ENCODE measurements at regions not wholly inside any gene's neighbourhood (a gene's known extent, or its start where the extent isn't known, plus 50 kb on each side); places are given as distances from the start of the nearest gene placed in this dataset.

DNA sequence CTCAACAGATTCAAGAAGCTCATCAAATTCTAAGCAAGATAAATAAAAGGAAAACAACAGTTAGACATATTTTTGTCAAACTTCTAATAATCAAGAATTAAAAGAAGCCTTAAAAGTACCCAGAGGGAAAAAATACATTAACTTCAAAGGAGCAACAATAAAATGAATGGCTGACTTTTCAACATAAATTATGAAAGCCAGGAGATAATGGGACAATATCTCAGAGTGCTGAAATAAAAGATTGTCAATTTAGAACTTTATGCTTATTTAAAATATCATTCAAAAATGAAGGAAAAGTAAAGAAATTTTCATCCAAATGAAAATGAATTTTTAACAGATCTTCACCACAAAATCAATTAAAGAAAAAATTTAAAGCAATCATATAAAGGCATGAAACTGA, 108.5 kb upstream of the IL6 start:
- H3K36me3 ChIP-seq (ENCODE audit: low read depth), result no peaks in the 10 kb centered on the region
- ChIA-PET POLR2A (ENCODE audit: unreplicated experiment) (no interaction called here), CTCF (no interaction called here)
- no peak overlapping the region for H3K4me3 ChIP-seq
- intact Hi-C loops (cut with micrococcal nuclease; ENCODE audit: unreplicated experiment), result no loop called here
- H4K20me1 ChIP-seq (ENCODE audit: insufficient read depth), result no peaks in the 10 kb centered on the region
- H3K9me2 ChIP-seq (ENCODE audit: insufficient read depth), result no peaks in the 10 kb centered on the region
- 0 out of 2 replicates have a peak, but pooled peaks cover 3% of the 10 kb centered on the region for H3F3A ChIP-seq (ENCODE audit: insufficient read depth, low read depth)
- H3K9me3 ChIP-seq (ENCODE audit: insufficient read depth, low read depth), result peaks cover 24% of the 10 kb centered on the region
- no TSS peak for BruUV-seq (replicated peaks)
- H3K27ac ChIP-seq, result no peak overlapping the region
- no peak overlapping the region for H2AFZ ChIP-seq
- H3K4me1 ChIP-seq (replicated peaks; ENCODE audit: insufficient read depth), result no peaks in the 10 kb centered on the region
- no peaks in the 10 kb centered on the region for H3K79me2 ChIP-seq (ENCODE audit: low read depth)
- DNase-seq, result no peak
- TF ChIP-seq CTCF (conservative IDR thresholded peaks at IDR 0.05) (no peak), EZH2 (IDR thresholded peaks at IDR 0.05; ENCODE audit: low read depth) (no peak)
- H3K4me2 ChIP-seq, result no peak overlapping the region
- H3K27me3 ChIP-seq (ENCODE audit: insufficient read depth, low read depth), result no peaks in the 10 kb centered on the region

GRCh38 chr7:22617166-22617565, 109.8 kb upstream of the IL6 start:
- Histone ChIP-seq H3K27me3 (ENCODE audit: insufficient read depth, low read depth) (no peaks in the 10 kb centered on the region), H3K4me3 (no peak overlapping the region), H3K36me3 (ENCODE audit: low read depth) (no peaks in the 10 kb centered on the region), H3K9me3 (ENCODE audit: insufficient read depth, low read depth) (peaks cover 24% of the 10 kb centered on the region), H3K4me2 (no peak overlapping the region), H3K27ac (no peak overlapping the region), H3F3A (ENCODE audit: insufficient read depth, low read depth) (0 out of 2 replicates have a peak, but pooled peaks cover 3% of the 10 kb centered on the region), H4K20me1 (ENCODE audit: insufficient read depth) (no peaks in the 10 kb centered on the region), H2AFZ (no peak overlapping the region), H3K9me2 (ENCODE audit: insufficient read depth) (no peaks in the 10 kb centered on the region), H3K79me2 (ENCODE audit: low read depth) (no peaks in the 10 kb centered on the region), H3K4me1 (replicated peaks; ENCODE audit: insufficient read depth) (no peaks in the 10 kb centered on the region)
- no peak for DNase-seq
- intact Hi-C loops (cut with micrococcal nuclease; ENCODE audit: unreplicated experiment), result no loop called here
- TF ChIP-seq CTCF (conservative IDR thresholded peaks at IDR 0.05), result no peak
- no peak for TF ChIP-seq EZH2 (IDR thresholded peaks at IDR 0.05; ENCODE audit: low read depth)
- POLR2A ChIA-PET (ENCODE audit: unreplicated experiment), result no interaction called here
- no TSS peak for BruUV-seq (replicated peaks)
- CTCF ChIA-PET, result no interaction called here

DNA sequence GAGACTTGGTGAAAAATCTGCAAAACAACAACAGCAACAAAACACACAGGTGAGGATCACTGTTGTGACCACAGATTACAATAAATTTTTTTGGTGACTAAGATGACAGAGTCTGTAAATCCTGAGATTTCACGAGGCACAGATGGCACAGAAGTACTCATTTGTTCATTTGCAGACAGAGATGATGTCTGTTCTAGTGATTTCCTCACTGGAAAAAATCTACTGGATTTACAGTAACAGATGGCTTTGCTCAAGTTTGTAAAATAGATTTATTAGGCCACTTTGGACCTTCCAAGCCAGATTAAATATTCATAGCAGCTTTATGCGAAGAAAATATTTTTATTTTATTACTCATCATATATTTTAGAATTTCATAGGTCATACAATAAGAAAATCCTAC, 113.5 kb upstream of the IL6 start:
- Histone ChIP-seq H3K4me3 (no peak overlapping the region), H3K27me3 (ENCODE audit: insufficient read depth, low read depth) (no peaks in the 10 kb centered on the region), H3K36me3 (ENCODE audit: low read depth) (no peaks in the 10 kb centered on the region), H3K4me2 (no peak overlapping the region), H3K9me2 (ENCODE audit: insufficient read depth) (peaks cover 4% of the 10 kb centered on the region; the same call in 1 of the 2 replicates), H2AFZ (no peak overlapping the region), H3K4me1 (replicated peaks; ENCODE audit: insufficient read depth) (no peaks in the 10 kb centered on the region), H4K20me1 (ENCODE audit: insufficient read depth) (no peaks in the 10 kb centered on the region), H3K9me3 (ENCODE audit: insufficient read depth, low read depth) (peaks cover 11% of the 10 kb centered on the region), H3K27ac (no peak overlapping the region), H3K79me2 (ENCODE audit: low read depth) (no peaks in the 10 kb centered on the region), H3F3A (ENCODE audit: insufficient read depth, low read depth) (no peaks in the 10 kb centered on the region)
- BruUV-seq (replicated peaks), result no TSS peak
- intact Hi-C loops (cut with micrococcal nuclease; ENCODE audit: unreplicated experiment), result no loop called here
- CTCF ChIA-PET, result no interaction called here
- no peak for DNase-seq
- POLR2A ChIA-PET (ENCODE audit: unreplicated experiment), result no interaction called here
- TF ChIP-seq CTCF (conservative IDR thresholded peaks at IDR 0.05) (no peak), EZH2 (IDR thresholded peaks at IDR 0.05; ENCODE audit: low read depth) (no peak)
